ENCODE measurements at regions not wholly inside any gene's neighbourhood (a gene's known extent, or its start where the extent isn't known, plus 50 kb on each side); places are given as distances from the start of the nearest gene placed in this dataset.

GRCh38 chrX:140297273-140297672 is 207.6 kb downstream of the SOX3 start:
- Histone ChIP-seq H3K4me2 (no peak overlapping the region), H3K9ac (no peak overlapping the region), H4K20me1 (ENCODE audit: insufficient read depth) (no peaks in the 10 kb centered on the region), H3K9me3 (no peaks in the 10 kb centered on the region), H3F3A (replicated peaks; ENCODE audit: insufficient read depth) (no peaks in the 10 kb centered on the region), H3K4me1 (ENCODE audit: control insufficient read depth in 1 of 2, insufficient read depth in 2 of 2, low read depth in 1 of 2, low read length in 1 of 2) (no peaks in the 10 kb centered on the region), H3K36me3 (replicated peaks in 1 of 2; ENCODE audit: control insufficient read depth in 1 of 2, insufficient read depth in 2 of 2, low read length in 1 of 2) (no peaks in the 10 kb centered on the region), H3K79me2 (ENCODE audit: insufficient read depth) (no peaks in the 10 kb centered on the region), H2AFZ (ENCODE audit: low read depth) (no peak overlapping the region), H3K9me2 (no peaks in the 10 kb centered on the region), H3K4me3 (ENCODE audit: low read depth in 2 of 2, low read length in 1 of 2) (no peak overlapping the region), H3K27ac (ENCODE audit: low read depth in 2 of 2, low read length in 1 of 2) (no peak overlapping the region), H3K27me3 (ENCODE audit: insufficient read depth) (no peaks in the 10 kb centered on the region)
- TF ChIP-seq IRF3 (IDR thresholded peaks at IDR 0.05; ENCODE audit: low read depth, low read length) (no peak), FOXM1 (IDR thresholded peaks at IDR 0.05; ENCODE audit: low read depth) (no peak), ZBTB33 (IDR thresholded peaks at IDR 0.05; ENCODE audit: borderline replicate concordance, low read depth) (no peak), FOXJ3 (CRISPR knock-in tag; IDR thresholded peaks at IDR 0.05) (no peak), GATA2 (CRISPR knock-in tag; IDR thresholded peaks at IDR 0.05) (no peak), MEF2A (IDR thresholded peaks at IDR 0.05; ENCODE audit: borderline replicate concordance, low read depth) (no peak), RAD21 (IDR thresholded peaks at IDR 0.05; ENCODE audit: low read length) (no peak), NFIC (IDR thresholded peaks at IDR 0.05; ENCODE audit: borderline replicate concordance) (no peak), RFX5 (IDR thresholded peaks at IDR 0.05; ENCODE audit: low read length) (no peak), EZH2phosphoT487 (IDR thresholded peaks at IDR 0.05; ENCODE audit: borderline replicate concordance, low read depth) (no peak), EP300 (IDR thresholded peaks at IDR 0.05; ENCODE audit: borderline replicate concordance in 1 of 2, low read depth in 1 of 2, low read length in 1 of 2) (no peak), SIN3A (IDR thresholded peaks at IDR 0.05; ENCODE audit: borderline replicate concordance, low read depth, low read length) (no peak), FOSL2 (IDR thresholded peaks at IDR 0.05; ENCODE audit: borderline replicate concordance, low read depth) (no peak), RCOR1 (IDR thresholded peaks at IDR 0.05; ENCODE audit: low read length) (no peak), REST (IDR thresholded peaks at IDR 0.05; ENCODE audit: low read depth, low read length) (no peak), MAX (IDR thresholded peaks at IDR 0.05; ENCODE audit: low read depth) (no peak), PBX3 (IDR thresholded peaks at IDR 0.05) (no peak), RXRA (IDR thresholded peaks at IDR 0.05; ENCODE audit: borderline replicate concordance, low read depth) (no peak)
- POLR2A ChIA-PET, result no interaction called here
- 0% methylated on average over 1 of the region's 1 CpG for WGBS (ENCODE audit: low lambda C conversion rate)
- DNase-seq, result no peak
- CTCF ChIA-PET, result no interaction called here

Data from SK-N-SH (cell line).